Keratinocyte (primary cell): ENCODE measurements at regions not wholly inside any gene's neighbourhood (a gene's known extent, or its start where the extent isn't known, plus 50 kb on each side); places are given as distances from the start of the nearest gene placed in this dataset.

Experiments
- DNase-seq: peaks from one replicate; pipeline ENCODE4 v3.0.0-alpha.2; 2011; ENCODE audit warnings: low read depth, missing footprints, low spot score
- FAIRE-seq: peaks from 2 replicates; lab custom pipeline; 2011; peaks lifted over from hg19 to GRCh38; lab: Jason Lieb, UNC
- H2AFZ ChIP-seq: 2 replicates; pipeline ENCODE4 v1.6.0; 2012; ENCODE audit warnings: low read length, control low read depth, inconsistent platforms; ENCODE audit not compliant: control insufficient read depth
- H3K27ac ChIP-seq: 2 replicates; pipeline ENCODE4 v1.5.1; 2011; ENCODE audit warnings: low read length; ENCODE audit not compliant: control insufficient read depth, insufficient read depth
- H3K27me3 ChIP-seq: 3 replicates; pipeline ENCODE4 v1.6.0; 2011; ENCODE audit warnings: low read length; ENCODE audit not compliant: control insufficient read depth, insufficient read depth; ENCODE audit errors: extremely low read depth
- H3K36me3 ChIP-seq, 2 experiments: 2 replicates in 1 of 2; 3 replicates in 1 of 2; pipeline ENCODE4 v1.5.1; 2011; ENCODE audit warnings: low read length in 2 of 2, mild to moderate bottlenecking in 1 of 2; ENCODE audit not compliant: control insufficient read depth in 2 of 2, insufficient read depth in 2 of 2; ENCODE audit errors: extremely low read depth in 1 of 2
- H3K4me1 ChIP-seq: 3 replicates; pipeline ENCODE4 v1.5.1; 2011; ENCODE audit warnings: low read length; ENCODE audit not compliant: control insufficient read depth, insufficient read depth; ENCODE audit errors: extremely low read depth
- H3K4me2 ChIP-seq: 3 replicates; pipeline ENCODE4 v1.6.0; 2011; ENCODE audit warnings: low read depth, low read length; ENCODE audit not compliant: control insufficient read depth, insufficient read depth; ENCODE audit errors: extremely low read depth
- H3K4me3 ChIP-seq, 3 experiments: fragments of 200-600 bp in 1 of 3; sonication (generic) in 1 of 3; 2 replicates in 2 of 3; 3 replicates in 1 of 3; pipeline ENCODE4 v1.5.1; 2011 to 2016; ENCODE audit warnings: low read length in 3 of 3, mild to moderate bottlenecking in 3 of 3, control low read depth in 2 of 3, inconsistent platforms in 1 of 3, low read depth in 1 of 3, mixed read lengths in 1 of 3, mixed run types in 1 of 3, moderate library complexity in 1 of 3; ENCODE audit not compliant: control insufficient read depth in 2 of 3, insufficient read depth in 2 of 3; ENCODE audit errors: extremely low read depth in 1 of 3
- H3K79me2 ChIP-seq: 2 replicates; pipeline ENCODE4 v1.6.0; 2012; ENCODE audit warnings: low read length; ENCODE audit not compliant: control insufficient read depth, insufficient read depth
- H3K9ac ChIP-seq: 3 replicates; pipeline ENCODE4 v1.6.0; 2011; ENCODE audit warnings: low read length; ENCODE audit not compliant: control insufficient read depth, insufficient read depth; ENCODE audit errors: extremely low read depth
- H3K9me1 ChIP-seq: 3 replicates; pipeline ENCODE4 v1.6.0; 2011; ENCODE audit warnings: low read length; ENCODE audit not compliant: control insufficient read depth, insufficient read depth; ENCODE audit errors: extremely low read depth
- H3K9me3 ChIP-seq: 2 replicates; pipeline ENCODE4 v1.5.1; 2012; ENCODE audit warnings: low read depth, low read length; ENCODE audit not compliant: control insufficient read depth
- H4K20me1 ChIP-seq: 3 replicates; pipeline ENCODE4 v1.6.0; 2011; ENCODE audit warnings: low read length; ENCODE audit not compliant: control insufficient read depth, insufficient read depth; ENCODE audit errors: extremely low read depth
- CTCF ChIP-seq, 3 experiments: IDR thresholded peaks in 1 of 3; conservative IDR thresholded peaks in 1 of 3; optimal IDR thresholded peaks in 1 of 3; 2 replicates in 2 of 3; 3 replicates in 1 of 3; pipeline versions ENCODE3 to v1.5.1; 2011; ENCODE audit warnings: low read length in 3 of 3, mild to moderate bottlenecking in 3 of 3, moderate library complexity in 2 of 3, control low read depth in 1 of 3, inconsistent platforms in 1 of 3; ENCODE audit not compliant: insufficient read depth in 2 of 3; ENCODE audit errors: extremely low read depth in 1 of 3
- EZH2 ChIP-seq: IDR thresholded peaks from one replicate; pipeline ENCODE4 v1.6.1; 2012; ENCODE audit warnings: inconsistent platforms, mild to moderate bottlenecking, low read length, moderate library complexity
- dilution Hi-C: fragments of 300-500 bp; cut with MboI; formaldehyde crosslinking; loops from one replicate; pipeline ENCODE4 v1.7.0; 2020; ENCODE audit warnings: low sequenced_read_pairs; ENCODE audit not compliant: extremely low pct_ligation_motif_present

GRCh38 chr3:90134090-90134489 lies 1026.7 kb downstream of the EPHA3 start:
- H3K36me3 ChIP-seq, result no peaks in the 10 kb centered on the region
- FAIRE-seq (no peak), DNase-seq (no peak)
- H3K9me1 ChIP-seq, result no peaks in the 10 kb centered on the region
- H3K4me1 ChIP-seq, result no peaks in the 10 kb centered on the region
- H3K9ac ChIP-seq, result no peak overlapping the region
- H3K27ac ChIP-seq, result no peak overlapping the region
- no peaks in the 10 kb centered on the region for H3K27me3 ChIP-seq
- no peak overlapping the region for H3K4me3 ChIP-seq
- no peaks in the 10 kb centered on the region for H4K20me1 ChIP-seq
- no peak overlapping the region for H3K4me2 ChIP-seq
- no peak overlapping the region for H2AFZ ChIP-seq
- no peak for TF ChIP-seq CTCF (optimal IDR thresholded peaks at IDR 0.05 in 1 of 3, IDR thresholded peaks at IDR 0.05 in 1 of 3, conservative IDR thresholded peaks at IDR 0.05 in 1 of 3; ENCODE audit: extremely low read depth in 1 of 3, insufficient read depth in 2 of 3, low read length in 3 of 3)
- no peak for TF ChIP-seq EZH2
- dilution Hi-C loops, result no loop called here
- no peaks in the 10 kb centered on the region for H3K9me3 ChIP-seq
- no peaks in the 10 kb centered on the region for H3K79me2 ChIP-seq

- dilution Hi-C loops, result no loop called here
- H4K20me1 ChIP-seq, result no peaks in the 10 kb centered on the region
- no peak for TF ChIP-seq EZH2
- no peak for TF ChIP-seq CTCF (optimal IDR thresholded peaks at IDR 0.05 in 1 of 3, IDR thresholded peaks at IDR 0.05 in 1 of 3, conservative IDR thresholded peaks at IDR 0.05 in 1 of 3; ENCODE audit: extremely low read depth in 1 of 3, insufficient read depth in 2 of 3, low read length in 3 of 3)
- H3K27ac ChIP-seq, result no peak overlapping the region
- no peaks in the 10 kb centered on the region for H3K4me1 ChIP-seq
- no peaks in the 10 kb centered on the region for H3K27me3 ChIP-seq
- H3K9me3 ChIP-seq, result no peaks in the 10 kb centered on the region
- no peak for FAIRE-seq
- no peaks in the 10 kb centered on the region for H3K79me2 ChIP-seq
- H3K4me3 ChIP-seq, result no peak overlapping the region
- no peak overlapping the region for H3K4me2 ChIP-seq
- H3K9me1 ChIP-seq, result no peaks in the 10 kb centered on the region
- no peak for DNase-seq
- no peaks in the 10 kb centered on the region for H3K36me3 ChIP-seq
- H2AFZ ChIP-seq, result no peak overlapping the region
- no peak overlapping the region for H3K9ac ChIP-seq
These were observed 1029.2 kb downstream of the EPHA3 start for GRCh38 chr3:90136456-90137191.
